Neural cell (in vitro differentiated cells): ENCODE measurements at regions not wholly inside any gene's neighbourhood (a gene's known extent, or its start where the extent isn't known, plus 50 kb on each side); places are given as distances from the start of the nearest gene placed in this dataset.

ENCODE experiments used
- H2AFZ ChIP-seq: fragments of 200-600, 300-800 bp; sonication (generic), shearing (Covaris generic); 2 replicates; pipeline ENCODE4 v1.6.0; 2014; ENCODE audit warnings: low read depth, mild to moderate bottlenecking, antibody characterized with exemption, low read length, moderate library complexity
- H3F3A ChIP-seq: fragments of 200-600 bp; shearing (Covaris generic); 2 replicates; pipeline ENCODE4 v1.6.1; 2016; ENCODE audit warnings: mild to moderate bottlenecking, moderate library complexity, mixed read lengths, antibody characterized with exemption, low read length; ENCODE audit not compliant: insufficient read depth, poor library complexity, severe bottlenecking
- H3K27ac ChIP-seq: fragments of 200-600, 300-800 bp; sonication (generic), shearing (Covaris generic); 2 replicates; pipeline ENCODE4 v1.5.1; 2014; ENCODE audit warnings: mild to moderate bottlenecking, low read length, moderate library complexity
- H3K27me3 ChIP-seq: fragments of 300-800, 200-600 bp; sonication (generic), shearing (Covaris generic); 2 replicates; pipeline ENCODE4 v1.6.0; 2014; ENCODE audit warnings: mild to moderate bottlenecking, low read depth, low read length, moderate library complexity; ENCODE audit not compliant: insufficient read depth
- H3K36me3 ChIP-seq: fragments of 300-800, 200-600 bp; sonication (generic), shearing (Covaris generic); 2 replicates; pipeline ENCODE4 v1.5.1; 2014; ENCODE audit warnings: mild to moderate bottlenecking, antibody characterized with exemption, low read length, moderate library complexity; ENCODE audit not compliant: insufficient read depth
- H3K4me2 ChIP-seq: fragments of 300-800, 200-600 bp; sonication (generic), shearing (Covaris generic); 2 replicates; pipeline ENCODE4 v1.6.0; 2014; ENCODE audit warnings: mild to moderate bottlenecking, low read length
- H3K4me3 ChIP-seq: fragments of 300-800, 200-600 bp; sonication (generic), shearing (Covaris generic); 2 replicates; pipeline ENCODE4 v1.5.1; 2014; ENCODE audit warnings: mild to moderate bottlenecking, low read length, moderate library complexity
- H3K79me2 ChIP-seq: fragments of 200-600 bp; shearing (Covaris generic); replicated peaks from 2 replicates; pipeline ENCODE4 v1.6.0; 2014; ENCODE audit warnings: mild to moderate bottlenecking, low read length, moderate library complexity; ENCODE audit not compliant: insufficient read depth
- H3K9ac ChIP-seq: fragments of 300-800, 200-600 bp; sonication (generic), shearing (Covaris generic); 2 replicates; pipeline ENCODE4 v1.6.1; 2016; ENCODE audit warnings: mild to moderate bottlenecking, low read length, mixed read lengths
- H3K9me2 ChIP-seq: fragments of 200-600 bp; shearing (Covaris generic); 2 replicates; pipeline ENCODE4 v1.6.1; 2016; ENCODE audit warnings: mild to moderate bottlenecking, low read length, mixed read lengths; ENCODE audit not compliant: insufficient read depth
- H3K9me3 ChIP-seq: fragments of 200-600, 300-800 bp; sonication (generic), shearing (Covaris generic); 2 replicates; pipeline ENCODE4 v1.6.1; 2016; ENCODE audit warnings: mild to moderate bottlenecking, mixed run types, low read length, moderate library complexity, mixed read lengths
- H4K20me1 ChIP-seq: fragments of 200-600 bp; shearing (Covaris generic); 2 replicates; pipeline ENCODE4 v1.6.1; 2016; ENCODE audit warnings: mild to moderate bottlenecking, mixed run types; ENCODE audit not compliant: insufficient read depth
- CTCF ChIP-seq: fragments of 450-650 bp; IDR thresholded peaks from 2 replicates; pipeline ENCODE4 v1.5.1; 2014; ENCODE audit warnings: antibody characterized with exemption, mild to moderate bottlenecking, moderate library complexity; ENCODE audit not compliant: poor library complexity, severe bottlenecking
- EP300 ChIP-seq: fragments of 450-650 bp; conservative IDR thresholded peaks from 2 replicates; pipeline ENCODE4 v1.6.1; 2014; ENCODE audit warnings: antibody characterized with exemption, mild to moderate bottlenecking, moderate library complexity; ENCODE audit not compliant: poor library complexity, severe bottlenecking
- EZH2 ChIP-seq: fragments of 200-600, 300-800 bp; shearing (Covaris generic), sonication (generic); IDR thresholded peaks from 2 replicates; pipeline ENCODE4 v1.6.1; 2014; ENCODE audit warnings: antibody characterized with exemption, low read length, borderline replicate concordance, mild to moderate bottlenecking; ENCODE audit not compliant: insufficient read depth, poor library complexity, severe bottlenecking
- MXI1 ChIP-seq: fragments of 450-650 bp; conservative IDR thresholded peaks from 2 replicates; pipeline ENCODE4 v1.6.1; 2014; ENCODE audit warnings: antibody characterized with exemption, mild to moderate bottlenecking; ENCODE audit not compliant: poor library complexity, severe bottlenecking
- POLR2AphosphoS5 ChIP-seq: IDR thresholded peaks from 2 replicates; pipeline ENCODE4 v1.6.1; 2012
- RAD21 ChIP-seq: fragments of 450-650 bp; conservative IDR thresholded peaks from 2 replicates; pipeline ENCODE4 v1.6.1; 2014; ENCODE audit warnings: antibody characterized with exemption, mild to moderate bottlenecking, moderate library complexity
- REST ChIP-seq: IDR thresholded peaks from 2 replicates; pipeline ENCODE4 v1.6.1; 2012; ENCODE audit warnings: borderline replicate concordance
- SMC3 ChIP-seq: fragments of 450-650 bp; conservative IDR thresholded peaks from 2 replicates; pipeline ENCODE4 v1.6.1; 2014; ENCODE audit warnings: antibody characterized with exemption, mild to moderate bottlenecking, moderate library complexity; ENCODE audit not compliant: poor library complexity
- TAF1 ChIP-seq: IDR thresholded peaks from 2 replicates; pipeline ENCODE4 v1.6.1; 2012; ENCODE audit warnings: low read depth

GRCh38 chr17:72413077-72414031 lies 292.5 kb downstream of the SOX9 start:
- Histone ChIP-seq H3K27ac (no peak overlapping the region), H3F3A (no peaks in the 10 kb centered on the region), H3K36me3 (no peaks in the 10 kb centered on the region), H3K9ac (no peak overlapping the region), H3K9me3 (peaks cover 6% of the 10 kb centered on the region), H3K4me2 (no peak overlapping the region), H2AFZ (no peak overlapping the region), H3K79me2 (no peaks in the 10 kb centered on the region), H3K27me3 (no peaks in the 10 kb centered on the region), H3K4me3 (no peak overlapping the region), H3K9me2 (no peaks in the 10 kb centered on the region), H4K20me1 (no peaks in the 10 kb centered on the region)
- no peak for TF ChIP-seq MXI1
- no peak for TF ChIP-seq EZH2
- no peak for TF ChIP-seq REST
- no peak for TF ChIP-seq SMC3
- no peak for TF ChIP-seq RAD21
- TF ChIP-seq POLR2AphosphoS5: no peak
- no peak for TF ChIP-seq CTCF
- no peak for TF ChIP-seq TAF1
- TF ChIP-seq EP300: no peak

- TF ChIP-seq EZH2: no peak
- H3K9ac ChIP-seq: no peak overlapping the region
- no peaks in the 10 kb centered on the region for H3F3A ChIP-seq
- H3K9me3 ChIP-seq: peaks cover 6% of the 10 kb centered on the region
- no peaks in the 10 kb centered on the region for H3K9me2 ChIP-seq
- H3K36me3 ChIP-seq: no peaks in the 10 kb centered on the region
- no peaks in the 10 kb centered on the region for H4K20me1 ChIP-seq
- H3K4me2 ChIP-seq: no peak overlapping the region
- H2AFZ ChIP-seq: no peak overlapping the region
- H3K79me2 ChIP-seq: no peaks in the 10 kb centered on the region
- no peak overlapping the region for H3K4me3 ChIP-seq
- no peak overlapping the region for H3K27ac ChIP-seq
- no peaks in the 10 kb centered on the region for H3K27me3 ChIP-seq
These were observed 293.2 kb downstream of the SOX9 start for GRCh38 chr17:72414032-72414396.
